H1 (cell line): ENCODE measurements at regions not wholly inside any gene's neighbourhood (a gene's known extent, or its start where the extent isn't known, plus 50 kb on each side); places are given as distances from the start of the nearest gene placed in this dataset.

Experiments used
- CHD2 ChIP-seq: IDR thresholded peaks from 2 replicates; pipeline ENCODE4 v1.6.1; 2012; ENCODE audit warnings: low read length, improper control_type of control experiment
- NANOG ChIP-seq: IDR thresholded peaks from 2 replicates; pipeline ENCODE4 v1.6.1; 2011; ENCODE audit warnings: low read length, low read depth, mild to moderate bottlenecking, inconsistent platforms; ENCODE audit not compliant: insufficient read depth, poor library complexity, severe bottlenecking
- RFX5 ChIP-seq: IDR thresholded peaks from 2 replicates; pipeline ENCODE4 v1.6.1; 2011; ENCODE audit warnings: low read depth, low read length, improper control_type of control experiment, borderline replicate concordance
- YY1 ChIP-seq: IDR thresholded peaks from 2 replicates; pipeline ENCODE4 v1.6.1; 2011; ENCODE audit warnings: low read depth, mild to moderate bottlenecking, low read length

- TF ChIP-seq CHD2, result no peak
- no peak for TF ChIP-seq RFX5
- TF ChIP-seq NANOG, result no peak
- no peak for TF ChIP-seq YY1
Measured at GRCh38 chr1:98101364-98101763, 180.5 kb upstream of the DPYD start (continued).
